22Rv1 (cell line): ENCODE measurements at regions not wholly inside any gene's neighbourhood (a gene's known extent, or its start where the extent isn't known, plus 50 kb on each side); places are given as distances from the start of the nearest gene placed in this dataset.
"Not testable (repeated sequence)": the region's sequence is repeated elsewhere in the genome, so short reads cannot be mapped to it uniquely, and the experiment has no call there.

ENCODE experiments used
- H3K27ac ChIP-seq: fragments of 450-650 bp; 2 replicates; pipeline ENCODE4 v1.5.1; 2017
- CTCF ChIP-seq: fragments of 450-650 bp; IDR thresholded peaks from 2 replicates; pipeline ENCODE4 v1.5.1; 2017; ENCODE audit warnings: mild to moderate bottlenecking
- ZFX ChIP-seq: fragments of 450-650 bp; IDR thresholded peaks from 2 replicates; pipeline ENCODE4 v1.6.1; 2017; ENCODE audit warnings: antibody characterized with exemption, borderline replicate concordance

- TF ChIP-seq ZFX (no peak), CTCF (no peak)
- H3K27ac ChIP-seq: no peak overlapping the region
These were observed 172.3 kb downstream of the TGFB2 start for GRCh38 chr1:218517459-218517858.

- no peak overlapping the region for H3K27ac ChIP-seq
- TF ChIP-seq CTCF (no peak), ZFX (no peak)
These were observed 173.1 kb downstream of the TGFB2 start for GRCh38 chr1:218518216-218518740.

- H3K27ac ChIP-seq: not testable (repeated sequence)
These were observed 175.5 kb downstream of the TGFB2 start for GRCh38 chr1:218520646-218521045.

- TF ChIP-seq CTCF (peak; percentile 93), ZFX (no peak)
- no peak overlapping the region for H3K27ac ChIP-seq
These were observed 176.5 kb downstream of the TGFB2 start for GRCh38 chr1:218521414-218522169.

- TF ChIP-seq CTCF: no peak
These were observed 179.4 kb downstream of the TGFB2 start for GRCh38 chr1:218524526-218524925.

GRCh38 chr1:218525031-218525430 lies 179.9 kb downstream of the TGFB2 start:
- no peak overlapping the region for H3K27ac ChIP-seq
- no peak for TF ChIP-seq ZFX
- TF ChIP-seq CTCF: no peak

More at GRCh38 chr1:218524526-218524925, 179.4 kb downstream of the TGFB2 start:
- no peak overlapping the region for H3K27ac ChIP-seq

- TF ChIP-seq ZFX (no peak), CTCF (no peak)
- H3K27ac ChIP-seq: no peak overlapping the region
These were observed 180.5 kb downstream of the TGFB2 start for GRCh38 chr1:218525451-218526197.
